GM23338 (cell line): ENCODE measurements at regions not wholly inside any gene's neighbourhood (a gene's known extent, or its start where the extent isn't known, plus 50 kb on each side); places are given as distances from the start of the nearest gene placed in this dataset.
A peak's percentile ranks its signal among the peaks of the same experiment; 100 is the strongest.

Experiments
- ATAC-seq: fragments of 200-7000 bp; cut with Tn5 transposase; 3 replicates; pipeline ENCODE4 v1.9.1; 2020
- DNase-seq: peaks from one replicate; pipeline ENCODE4 v3.0.0-alpha.2; 2015; ENCODE audit warnings: low spot score
- H2AFZ ChIP-seq: fragments of 200-600 bp; sonication (generic); 2 replicates; pipeline ENCODE4 v1.8.0; 2016; ENCODE audit warnings: antibody characterized with exemption, mild to moderate bottlenecking, moderate library complexity
- H3F3A ChIP-seq: fragments of 200-600 bp; sonication (generic); replicated peaks from 2 replicates; pipeline ENCODE4 v1.8.0; 2017; ENCODE audit warnings: antibody characterized with exemption, mixed run types, low read depth
- H3K27ac ChIP-seq: fragments of 200-600 bp; sonication (generic); 2 replicates; pipeline ENCODE4 v1.6.1; 2016; ENCODE audit warnings: low read depth
- H3K27me3 ChIP-seq: fragments of 200-600 bp; sonication (generic); 2 replicates; pipeline ENCODE4 v1.8.0; 2016; ENCODE audit warnings: mild to moderate bottlenecking, mixed run types, moderate library complexity; ENCODE audit not compliant: insufficient read depth
- H3K36me3 ChIP-seq: fragments of 200-600 bp; sonication (generic); 2 replicates; pipeline ENCODE4 v1.8.0; 2016; ENCODE audit warnings: mild to moderate bottlenecking; ENCODE audit not compliant: insufficient read depth
- H3K4me1 ChIP-seq: fragments of 200-600 bp; sonication (generic); 2 replicates; pipeline ENCODE4 v1.8.0; 2016; ENCODE audit warnings: mild to moderate bottlenecking, moderate library complexity; ENCODE audit not compliant: insufficient read depth
- H3K4me2 ChIP-seq: fragments of 200-600 bp; sonication (generic); 2 replicates; pipeline ENCODE4 v1.7.1; 2017; ENCODE audit warnings: mixed run types
- H3K4me3 ChIP-seq: fragments of 200-600 bp; sonication (generic); 2 replicates; pipeline ENCODE4 v1.6.1; 2016; ENCODE audit warnings: mixed run types
- H3K79me2 ChIP-seq: fragments of 200-600 bp; sonication (generic); replicated peaks from 2 replicates; pipeline ENCODE4 v1.8.0; 2017; ENCODE audit warnings: mild to moderate bottlenecking; ENCODE audit not compliant: insufficient read depth
- H3K9me2 ChIP-seq: fragments of 200-600 bp; sonication (generic); 2 replicates; pipeline ENCODE4 v1.8.0; 2017; ENCODE audit not compliant: insufficient read depth
- H4K20me1 ChIP-seq: fragments of 200-600 bp; sonication (generic); replicated peaks from 2 replicates; pipeline ENCODE4 v1.8.0; 2017; ENCODE audit warnings: mild to moderate bottlenecking; ENCODE audit not compliant: insufficient read depth
- H3K27ac Mint-ChIP-seq: 2 replicates; pipeline ENCODE4 v1.8.0; 2020; ENCODE audit warnings: inconsistent platforms, mild to moderate bottlenecking, moderate library complexity, mixed read lengths
- H3K27me3 Mint-ChIP-seq: 3 replicates; pipeline ENCODE4 v1.8.0; 2022; ENCODE audit warnings: low read depth, mild to moderate bottlenecking, moderate library complexity, mixed read lengths, inconsistent platforms; ENCODE audit not compliant: insufficient read depth, poor library complexity
- H3K36me3 Mint-ChIP-seq: 3 replicates; pipeline ENCODE4 v1.8.0; 2021; ENCODE audit warnings: low read depth, mild to moderate bottlenecking, inconsistent platforms, moderate library complexity, mixed read lengths
- H3K4me1 Mint-ChIP-seq: 3 replicates; pipeline ENCODE4 v1.8.0; 2020; ENCODE audit warnings: mild to moderate bottlenecking, inconsistent platforms, mixed read lengths
- H3K4me3 Mint-ChIP-seq: 3 replicates; pipeline ENCODE4 v1.8.0; 2021; ENCODE audit warnings: moderate library complexity, mild to moderate bottlenecking, inconsistent platforms, mixed read lengths
- H3K9me3 Mint-ChIP-seq: 3 replicates; pipeline ENCODE4 v1.8.0; 2020; ENCODE audit warnings: moderate library complexity, mild to moderate bottlenecking, inconsistent platforms, mixed read lengths
- CREB1 ChIP-seq: fragments of 250-450 bp; sonication (Bioruptor Pico); IDR thresholded peaks from 2 replicates; pipeline ENCODE4 v1.5.0; 2020; ENCODE audit warnings: low read depth, mild to moderate bottlenecking, moderate library complexity
- CTCF ChIP-seq, 2 experiments: fragments of 200-600 bp in 1 of 2; sonication (generic) in 1 of 2; conservative IDR thresholded peaks; 2 replicates each; pipeline versions ENCODE4 v1.5.1 to v1.6.1; 2016 to 2017; ENCODE audit warnings: antibody characterized with exemption in 2 of 2, low read depth in 2 of 2, mild to moderate bottlenecking in 2 of 2, moderate library complexity in 1 of 2
- ETS1 ChIP-seq: IDR thresholded peaks from 2 replicates; pipeline ENCODE4 v1.6.1; 2016; ENCODE audit warnings: antibody characterized with exemption
- EZH2 ChIP-seq: fragments of 200-600 bp; sonication (generic); IDR thresholded peaks from one replicate; pipeline ENCODE4 v1.8.0; 2017; ENCODE audit warnings: antibody characterized with exemption, mild to moderate bottlenecking, low read depth; ENCODE audit not compliant: unreplicated experiment
- EZH2phosphoT487 ChIP-seq: fragments of 200-600 bp; sonication (generic); IDR thresholded peaks from one replicate; pipeline ENCODE4 v1.8.1; 2018; ENCODE audit warnings: antibody characterized with exemption; ENCODE audit not compliant: unreplicated experiment
- JUNB ChIP-seq: IDR thresholded peaks from one replicate; pipeline ENCODE4 v1.6.1; 2016; ENCODE audit warnings: antibody characterized with exemption; ENCODE audit not compliant: unreplicated experiment
- NANOG ChIP-seq: IDR thresholded peaks from 2 replicates; pipeline ENCODE4 v1.6.1; 2016; ENCODE audit warnings: antibody characterized with exemption, borderline replicate concordance
- POLR2AphosphoS5 ChIP-seq: IDR thresholded peaks from 2 replicates; pipeline ENCODE4 v1.6.1; 2016; ENCODE audit warnings: antibody characterized with exemption, low read depth
- REST ChIP-seq: IDR thresholded peaks from one replicate; pipeline ENCODE4 v1.6.1; 2018; ENCODE audit warnings: antibody characterized with exemption; ENCODE audit not compliant: unreplicated experiment
- ZNF114 ChIP-seq: fragments of 250-450 bp; sonication (Bioruptor Pico); IDR thresholded peaks from 2 replicates; pipeline ENCODE4 v1.5.0; 2020; ENCODE audit warnings: mild to moderate bottlenecking, moderate library complexity
- ZNF331 ChIP-seq: fragments of 250-450 bp; sonication (Bioruptor Pico); IDR thresholded peaks from 2 replicates; pipeline ENCODE4 v1.5.0; 2020; ENCODE audit warnings: low read depth, mild to moderate bottlenecking, moderate library complexity
- ZNF462 ChIP-seq: fragments of 250-450 bp; sonication (Bioruptor Pico); IDR thresholded peaks from 2 replicates; pipeline ENCODE4 v1.5.0; 2020; ENCODE audit warnings: mild to moderate bottlenecking, moderate library complexity

GRCh38 chr7:140242057-140243031, 65.6 kb upstream of the KDM7A start:
- Mint-ChIP-seq H3K27me3 (peaks cover 5% of the 10 kb centered on the region), H3K27ac (no peak overlapping the region; the same call in 1 of the 2 replicates), H3K9me3 (no peaks in the 10 kb centered on the region), H3K4me3 (no peak overlapping the region), H3K36me3 (no peaks in the 10 kb centered on the region), H3K4me1 (peaks cover 4% of the 10 kb centered on the region)
- Histone ChIP-seq H2AFZ (peak overlapping the region; percentile 47; the same call in 1 of the 2 replicates), H3K4me3 (no peak overlapping the region), H3K9me2 (no peaks in the 10 kb centered on the region), H3K79me2 (no peaks in the 10 kb centered on the region), H3F3A (no peaks in the 10 kb centered on the region), H3K27me3 (no peaks in the 10 kb centered on the region), H3K36me3 (no peaks in the 10 kb centered on the region), H4K20me1 (no peaks in the 10 kb centered on the region), H3K4me1 (no peaks in the 10 kb centered on the region), H3K27ac (no peak overlapping the region), H3K4me2 (no peak overlapping the region)
- no peak for TF ChIP-seq ZNF331
- TF ChIP-seq ZNF462 (CRISPR knock-in tag) = no peak
- TF ChIP-seq CTCF (conservative IDR thresholded peaks at IDR 0.05; ENCODE audit: low read depth in 2 of 2) = no peak
- no peak for TF ChIP-seq JUNB
- no peak for TF ChIP-seq POLR2AphosphoS5
- no peak for TF ChIP-seq ETS1
- no peak for TF ChIP-seq REST
- TF ChIP-seq EZH2 = no peak
- TF ChIP-seq ZNF114 (CRISPR knock-in tag) = no peak
- TF ChIP-seq EZH2phosphoT487 = no peak
- no peak for TF ChIP-seq CREB1 (CRISPR knock-in tag)
- no peak for TF ChIP-seq NANOG
- DNase-seq = no peak
- peak; percentile 18; the same call in 1 of the 3 replicates for ATAC-seq
